CD4-positive, CD25-positive, alpha-beta regulatory T cell (primary cell): ENCODE measurements at regions not wholly inside any gene's neighbourhood (a gene's known extent, or its start where the extent isn't known, plus 50 kb on each side); places are given as distances from the start of the nearest gene placed in this dataset.

Experiments
- ATAC-seq, 2 donors: fragments of 150-1000 bp; cut with Tn5 transposase; one replicate each; pipeline ENCODE4 v1.10.0; 2021; ENCODE audit warnings: low read depth in 2 of 2, moderate number of reproducible peaks in 2 of 2, moderate library complexity in 1 of 2
- DNase-seq, 3 donors: peaks; one replicate each; pipeline versions ENCODE4 v3.0.0 to v3.0.0-alpha.2; 2012 to 2022; ENCODE audit warnings: mixed read lengths in 1 of 3
- H3K27ac ChIP-seq: one replicate; pipeline ENCODE4 v1.7.0; 2013; ENCODE audit warnings: mild to moderate bottlenecking, low read length; ENCODE audit not compliant: insufficient read depth, poor library complexity, severe bottlenecking
- H3K27me3 ChIP-seq: one replicate; pipeline ENCODE4 v1.7.0; 2013; ENCODE audit warnings: low read length; ENCODE audit not compliant: control insufficient read depth, insufficient read depth
- H3K36me3 ChIP-seq: one replicate; pipeline ENCODE4 v1.7.0; 2013; ENCODE audit warnings: mild to moderate bottlenecking, low read length, moderate library complexity; ENCODE audit not compliant: control insufficient read depth, insufficient read depth
- H3K4me1 ChIP-seq: 2 replicates; pipeline ENCODE4 v1.7.0; 2013; ENCODE audit warnings: mild to moderate bottlenecking, low read length; ENCODE audit not compliant: insufficient read depth, control insufficient read depth, poor library complexity, severe bottlenecking
- H3K4me3 ChIP-seq: one replicate; pipeline ENCODE4 v1.7.0; 2013; ENCODE audit warnings: low read depth, mild to moderate bottlenecking, low read length, moderate library complexity
- H3K9me3 ChIP-seq, 2 experiments: 1 replicate in 1 of 2; 2 replicates in 1 of 2; pipeline ENCODE4 v1.7.0; 2013; ENCODE audit warnings: low read length in 2 of 2, mild to moderate bottlenecking in 1 of 2, moderate library complexity in 1 of 2; ENCODE audit not compliant: control insufficient read depth in 2 of 2
- H3K27ac Mint-ChIP-seq, 3 donors: one replicate each; pipeline ENCODE4 v1.8.0; 2020 to 2022; ENCODE audit warnings: mild to moderate bottlenecking in 3 of 3, mixed read lengths in 3 of 3, moderate library complexity in 2 of 3
- H3K27me3 Mint-ChIP-seq: one replicate; pipeline ENCODE4 v1.8.0; 2022; ENCODE audit warnings: mild to moderate bottlenecking, mixed read lengths
- H3K36me3 Mint-ChIP-seq: one replicate; pipeline ENCODE4 v1.8.0; 2020; ENCODE audit warnings: mixed read lengths
- H3K4me1 Mint-ChIP-seq, 4 donors: one replicate each; pipeline ENCODE4 v1.8.0; 2020 to 2022; ENCODE audit warnings: mixed read lengths in 4 of 4, mild to moderate bottlenecking in 1 of 4
- H3K4me3 Mint-ChIP-seq, 4 donors: one replicate each; pipeline ENCODE4 v1.8.0; 2020 to 2022; ENCODE audit warnings: mild to moderate bottlenecking in 4 of 4, mixed read lengths in 4 of 4, moderate library complexity in 3 of 4
- H3K9me3 Mint-ChIP-seq, 7 donors: one replicate each; pipeline ENCODE4 v1.8.0; 2020 to 2022; ENCODE audit warnings: mixed read lengths in 7 of 7, mild to moderate bottlenecking in 3 of 7, moderate library complexity in 2 of 7

DNA sequence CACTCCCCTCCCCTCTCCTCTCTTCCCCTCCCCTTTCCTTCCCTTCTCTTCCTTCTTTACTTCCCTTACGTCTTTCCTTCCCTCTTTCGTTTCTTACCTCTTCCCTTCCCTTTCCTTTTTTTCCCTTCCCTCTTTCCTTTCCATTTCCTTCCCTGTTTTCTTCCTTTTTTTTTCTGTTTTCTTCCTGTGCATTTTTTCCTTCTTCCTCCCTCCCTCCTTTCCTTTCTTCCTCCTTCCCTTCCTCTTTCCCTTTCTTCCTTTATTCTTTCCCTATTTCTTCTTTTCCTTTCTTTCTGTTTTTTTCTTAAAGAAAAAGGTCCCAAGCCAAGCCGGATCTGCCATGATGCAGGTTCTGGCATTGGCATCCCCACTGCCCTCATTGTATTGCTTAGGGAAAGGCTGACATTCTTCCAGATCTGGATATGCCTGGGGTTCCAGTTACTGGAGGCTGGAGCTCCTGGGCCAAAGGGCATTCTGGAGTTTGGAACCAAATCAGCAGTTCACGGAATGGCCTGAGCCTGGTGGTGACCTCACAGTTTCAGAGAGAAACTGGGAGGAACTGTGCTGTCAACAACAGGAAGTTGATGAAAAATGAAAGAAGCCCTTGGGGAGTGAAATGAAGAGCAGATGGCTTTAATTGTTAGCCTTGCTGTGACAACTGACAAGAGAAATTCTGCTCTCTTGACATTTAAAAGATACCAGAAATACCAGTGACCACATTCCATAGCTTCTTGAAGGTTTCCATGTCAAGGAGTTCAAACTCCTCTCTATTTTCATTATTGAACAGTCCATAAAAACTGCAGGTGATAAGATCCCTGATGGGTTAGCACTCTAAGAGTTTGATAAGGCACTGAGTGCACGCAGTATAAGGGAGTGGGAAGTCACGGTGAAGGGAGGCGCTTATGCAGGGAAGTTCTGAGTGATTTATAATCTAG, 622.1 kb downstream of the SPRY1 start:
- Histone ChIP-seq H3K4me3 (peak overlapping the region; percentile 41), H3K36me3 (no peaks in the 10 kb centered on the region), H3K9me3 (no peaks in the 10 kb centered on the region), H3K4me1 (no peaks in the 10 kb centered on the region), H3K27me3 (no peaks in the 10 kb centered on the region), H3K27ac (no peak overlapping the region)
- H3K9me3 Mint-ChIP-seq, result peaks cover 0 to 7% (median 2%) of the 10 kb centered on the region in 7 donors
- no peaks in the 10 kb centered on the region for H3K36me3 Mint-ChIP-seq
- ATAC-seq, result no peak
- peaks cover 0 to 9% (median 3%) of the 10 kb centered on the region in 4 donors for H3K4me1 Mint-ChIP-seq
- H3K27ac Mint-ChIP-seq, result no peak overlapping the region
- H3K27me3 Mint-ChIP-seq, result no peaks in the 10 kb centered on the region
- peak overlapping the region in 1 of 4 donors; percentile 82 for H3K4me3 Mint-ChIP-seq
- DNase-seq, result peak in 1 of 3 donors; percentile 52

DNA sequence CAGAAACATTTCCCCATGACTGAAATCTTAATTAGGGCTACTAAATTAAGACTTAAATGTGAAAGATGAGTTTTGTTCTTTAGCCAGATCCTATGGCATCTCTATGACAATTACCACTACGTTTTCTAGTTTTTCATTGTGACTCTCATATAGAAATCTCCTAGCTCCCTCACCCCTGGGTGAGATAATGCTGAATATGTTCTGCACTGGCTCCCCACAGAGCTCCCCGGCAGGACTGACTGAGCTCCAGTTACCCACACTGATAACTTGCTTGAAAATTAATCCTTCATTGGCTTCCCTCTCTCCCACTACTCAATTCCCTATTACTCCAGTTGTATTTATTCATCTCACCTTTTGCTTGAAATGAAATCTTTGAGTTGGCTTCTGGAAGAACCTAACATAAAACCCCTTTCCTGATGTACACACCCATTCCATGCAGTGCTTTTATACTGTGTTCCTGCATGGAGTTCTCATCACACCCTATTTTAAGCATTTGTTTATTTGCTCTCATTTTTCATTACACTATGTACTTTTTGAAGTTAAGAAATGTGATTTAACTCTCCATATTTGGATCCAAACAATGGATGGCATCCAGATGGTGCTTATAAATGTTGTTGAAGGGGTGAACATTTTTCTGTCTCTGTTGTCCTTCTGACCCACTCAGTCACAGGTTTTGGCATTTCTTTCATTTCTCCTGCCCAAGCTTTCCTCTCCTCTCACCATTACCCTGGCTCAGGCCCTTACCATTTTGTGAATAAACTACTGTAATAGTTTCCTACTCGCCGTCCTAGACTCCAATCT, 623.4 kb downstream of the SPRY1 start:
- H3K27me3 ChIP-seq, result no peaks in the 10 kb centered on the region
- H3K36me3 ChIP-seq, result no peaks in the 10 kb centered on the region
- Mint-ChIP-seq H3K4me3 (no peak overlapping the region), H3K27me3 (no peaks in the 10 kb centered on the region), H3K4me1 (peaks cover 0 to 9% (median 3%) of the 10 kb centered on the region in 4 donors), H3K9me3 (peaks cover 0 to 7% (median 2%) of the 10 kb centered on the region in 7 donors), H3K36me3 (no peaks in the 10 kb centered on the region), H3K27ac (no peak overlapping the region)
- H3K9me3 ChIP-seq, result no peaks in the 10 kb centered on the region
- no peak overlapping the region for H3K27ac ChIP-seq
- no peak for DNase-seq
- H3K4me3 ChIP-seq, result no peak overlapping the region
- no peak for ATAC-seq
- no peaks in the 10 kb centered on the region for H3K4me1 ChIP-seq

DNA sequence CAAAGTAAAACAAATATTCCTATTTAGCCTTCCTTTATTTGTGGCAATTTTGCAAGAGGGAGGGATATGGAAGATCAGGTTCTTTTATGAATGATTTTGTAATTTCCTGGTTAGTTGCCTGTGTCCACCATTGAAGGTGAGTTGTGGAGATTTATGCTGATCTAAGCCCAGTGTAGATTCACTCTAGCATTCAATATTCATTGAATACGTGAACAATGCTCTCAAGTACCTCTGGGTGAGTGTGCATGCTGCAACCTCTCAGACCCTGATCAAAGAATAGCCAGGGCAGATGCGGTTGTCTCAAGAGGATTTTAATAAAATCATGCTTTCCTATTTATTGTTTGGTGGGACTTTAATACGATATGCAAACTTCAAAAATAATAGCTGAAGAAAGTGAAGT, 628.4 kb downstream of the SPRY1 start:
- peaks cover 8% of the 10 kb centered on the region for H3K27me3 Mint-ChIP-seq
- peaks cover 0 to 8% (median 2%) of the 10 kb centered on the region in 7 donors for H3K9me3 Mint-ChIP-seq
- Histone ChIP-seq H3K4me1 (no peaks in the 10 kb centered on the region), H3K27ac (no peak overlapping the region), H3K4me3 (no peak overlapping the region), H3K36me3 (no peaks in the 10 kb centered on the region), H3K27me3 (no peaks in the 10 kb centered on the region), H3K9me3 (no peaks in the 10 kb centered on the region)
- no peak overlapping the region for H3K4me3 Mint-ChIP-seq
- no peak for DNase-seq
- H3K36me3 Mint-ChIP-seq, result no peaks in the 10 kb centered on the region
- no peak overlapping the region for H3K27ac Mint-ChIP-seq
- ATAC-seq, result no peak
- no peaks in the 10 kb centered on the region for H3K4me1 Mint-ChIP-seq

- H3K27me3 Mint-ChIP-seq, result peaks cover 8% of the 10 kb centered on the region
- H3K27ac ChIP-seq, result no peak overlapping the region
- H3K36me3 ChIP-seq, result no peaks in the 10 kb centered on the region
- no peak for ATAC-seq
- H3K9me3 ChIP-seq, result no peaks in the 10 kb centered on the region
- peaks cover 0 to 8% (median 0%) of the 10 kb centered on the region in 7 donors for H3K9me3 Mint-ChIP-seq
- H3K4me1 Mint-ChIP-seq, result no peaks in the 10 kb centered on the region
- H3K27ac Mint-ChIP-seq, result peak overlapping the region in 1 of 3 donors; percentile 44
- no peaks in the 10 kb centered on the region for H3K36me3 Mint-ChIP-seq
- no peaks in the 10 kb centered on the region for H3K27me3 ChIP-seq
- H3K4me1 ChIP-seq, result no peaks in the 10 kb centered on the region
- no peak overlapping the region for H3K4me3 Mint-ChIP-seq
- H3K4me3 ChIP-seq, result no peak overlapping the region
- DNase-seq, result no peak
Measured at GRCh38 chr4:124025428-124025827, 628.8 kb downstream of the SPRY1 start.

DNA sequence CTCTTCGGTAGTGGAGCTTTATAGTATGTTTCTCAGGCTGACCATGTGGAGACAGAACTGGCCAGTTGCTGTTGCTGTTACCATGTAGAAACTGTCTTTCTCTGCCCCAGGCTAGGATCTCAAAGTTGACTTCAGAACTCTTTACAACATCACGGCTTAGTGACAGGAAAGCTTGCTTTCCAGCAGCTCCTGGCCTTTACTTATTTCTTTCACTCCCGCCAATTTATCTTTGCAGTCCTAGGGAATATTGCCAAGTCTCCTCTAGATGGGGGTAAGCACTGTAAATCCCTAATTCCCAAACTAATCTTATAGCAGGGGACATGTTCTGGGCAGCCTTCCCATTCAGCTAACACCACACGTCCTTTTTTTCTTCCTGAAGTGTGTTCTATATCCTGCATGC, 631.6 kb downstream of the SPRY1 start:
- ATAC-seq, result no peak
- no peak overlapping the region for H3K4me3 ChIP-seq
- H3K27ac ChIP-seq, result no peak overlapping the region
- Mint-ChIP-seq H3K4me1 (no peaks in the 10 kb centered on the region), H3K4me3 (no peak overlapping the region), H3K27me3 (peaks cover 8% of the 10 kb centered on the region), H3K9me3 (peaks cover 0 to 7% (median 0%) of the 10 kb centered on the region in 7 donors), H3K27ac (no peak overlapping the region), H3K36me3 (no peaks in the 10 kb centered on the region)
- H3K36me3 ChIP-seq, result no peaks in the 10 kb centered on the region
- H3K9me3 ChIP-seq, result no peaks in the 10 kb centered on the region
- DNase-seq, result no peak
- no peaks in the 10 kb centered on the region for H3K27me3 ChIP-seq
- no peaks in the 10 kb centered on the region for H3K4me1 ChIP-seq

DNA sequence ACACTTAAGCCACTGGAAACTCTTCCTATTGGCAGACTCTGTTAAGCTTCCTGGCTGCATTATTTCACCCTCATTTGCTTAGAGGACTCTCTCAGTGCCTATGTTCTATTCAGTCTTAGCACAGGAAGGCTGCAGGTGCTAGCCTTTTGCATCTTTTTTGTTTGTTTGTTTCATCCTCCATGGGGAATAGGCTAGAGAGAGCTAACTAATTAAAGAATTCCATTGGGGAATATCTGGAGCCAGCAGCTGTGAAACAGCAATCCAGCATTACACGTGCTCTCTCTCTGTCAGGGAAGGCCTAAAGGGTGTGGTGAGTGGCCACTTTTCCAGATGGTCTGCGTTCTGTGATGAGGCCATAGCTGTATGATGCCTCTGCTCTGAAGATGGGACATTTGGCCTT, 633.6 kb downstream of the SPRY1 start:
- Mint-ChIP-seq H3K27ac (no peak overlapping the region), H3K4me3 (no peak overlapping the region), H3K9me3 (no peaks in the 10 kb centered on the region), H3K27me3 (peaks cover 8% of the 10 kb centered on the region), H3K4me1 (no peaks in the 10 kb centered on the region), H3K36me3 (no peaks in the 10 kb centered on the region)
- Histone ChIP-seq H3K9me3 (no peaks in the 10 kb centered on the region), H3K4me1 (no peaks in the 10 kb centered on the region), H3K36me3 (no peaks in the 10 kb centered on the region), H3K27me3 (no peaks in the 10 kb centered on the region), H3K27ac (no peak overlapping the region), H3K4me3 (no peak overlapping the region)
- ATAC-seq, result no peak
- DNase-seq, result no peak

GRCh38 chr4:124032035-124032434, 635.4 kb downstream of the SPRY1 start:
- no peaks in the 10 kb centered on the region for H3K4me1 ChIP-seq
- no peak overlapping the region for H3K4me3 ChIP-seq
- H3K36me3 Mint-ChIP-seq, result no peaks in the 10 kb centered on the region
- H3K27me3 ChIP-seq, result no peaks in the 10 kb centered on the region
- H3K27ac Mint-ChIP-seq, result no peak overlapping the region
- ATAC-seq (no peak), DNase-seq (no peak)
- no peak overlapping the region for H3K4me3 Mint-ChIP-seq
- peaks cover 0 to 3% (median 0%) of the 10 kb centered on the region in 7 donors for H3K9me3 Mint-ChIP-seq
- peaks cover 8% of the 10 kb centered on the region for H3K27me3 Mint-ChIP-seq
- no peak overlapping the region for H3K27ac ChIP-seq
- H3K36me3 ChIP-seq, result no peaks in the 10 kb centered on the region
- H3K4me1 Mint-ChIP-seq, result no peaks in the 10 kb centered on the region
- H3K9me3 ChIP-seq, result no peaks in the 10 kb centered on the region
